SK-N-SH (cell line): ENCODE measurements at regions not wholly inside any gene's neighbourhood (a gene's known extent, or its start where the extent isn't known, plus 50 kb on each side); places are given as distances from the start of the nearest gene placed in this dataset.

Source experiments
- CTCF ChIP-seq: fragments of 200-600 bp; sonication (generic); IDR thresholded peaks from 2 replicates; pipeline ENCODE4 v1.6.1; 2017; ENCODE audit warnings: antibody characterized with exemption, mild to moderate bottlenecking, moderate library complexity
- EZH2phosphoT487 ChIP-seq: fragments of 200-600 bp; sonication (generic); IDR thresholded peaks from 2 replicates; pipeline ENCODE4 v1.6.1; 2017; ENCODE audit warnings: low read depth, mixed run types, mild to moderate bottlenecking, antibody characterized with exemption, moderate library complexity, borderline replicate concordance
- GATA2 ChIP-seq: sonication (generic); formaldehyde crosslinking; IDR thresholded peaks from 2 replicates; pipeline ENCODE4 v1.5.0; 2020; ENCODE audit warnings: mild to moderate bottlenecking, missing genetic modification reagents
- JUND ChIP-seq: IDR thresholded peaks from 2 replicates; pipeline ENCODE4 v1.4.0; 2012
- MXI1 ChIP-seq: IDR thresholded peaks from 2 replicates; pipeline ENCODE4 v1.6.1; 2012; ENCODE audit warnings: mild to moderate bottlenecking, low read depth, low read length, improper control_type of control experiment
- POLR2AphosphoS5 ChIP-seq: IDR thresholded peaks from 2 replicates; pipeline ENCODE4 v1.6.1; 2012; ENCODE audit warnings: low read depth, low read length
- RCOR1 ChIP-seq: fragments of 150-350 bp; IDR thresholded peaks from 2 replicates; pipeline ENCODE4 v1.6.1; 2017; ENCODE audit warnings: antibody characterized with exemption, low read length
- SIN3A ChIP-seq: IDR thresholded peaks from 2 replicates; pipeline ENCODE4 v1.6.1; 2012; ENCODE audit warnings: low read depth, mild to moderate bottlenecking, low read length, moderate library complexity, borderline replicate concordance
- TAF1 ChIP-seq: IDR thresholded peaks from 2 replicates; pipeline ENCODE4 v1.6.1; 2012; ENCODE audit warnings: low read depth, mild to moderate bottlenecking, low read length, moderate library complexity, borderline replicate concordance
- TCF12 ChIP-seq: IDR thresholded peaks from 2 replicates; pipeline ENCODE4 v1.4.0; 2012
- TEAD4 ChIP-seq: IDR thresholded peaks from 2 replicates; pipeline ENCODE4 v1.4.0; 2012; ENCODE audit warnings: mild to moderate bottlenecking, borderline replicate concordance; ENCODE audit not compliant: insufficient read depth
- TF ChIP-seq, protein P1 (sequence below): fragments of 150-350 bp; IDR thresholded peaks from 2 replicates; pipeline ENCODE4 v1.6.1; 2016; ENCODE audit warnings: mild to moderate bottlenecking, low read depth, low read length
- TF ChIP-seq, protein P2 (sequence below): fragments of 150-350 bp; IDR thresholded peaks from 2 replicates; pipeline ENCODE4 v1.6.1; 2017; ENCODE audit warnings: antibody characterized with exemption, low read length, low read depth, borderline replicate concordance

- TF ChIP-seq CTCF (no peak), POLR2AphosphoS5 (no peak), GATA2 (no peak), MXI1 (no peak), RCOR1 (no peak), TAF1 (no peak), TCF12 (no peak), JUND (no peak), TEAD4 (no peak), SIN3A (no peak), EZH2phosphoT487 (no peak)
- TF ChIP-seq, protein P1, sequence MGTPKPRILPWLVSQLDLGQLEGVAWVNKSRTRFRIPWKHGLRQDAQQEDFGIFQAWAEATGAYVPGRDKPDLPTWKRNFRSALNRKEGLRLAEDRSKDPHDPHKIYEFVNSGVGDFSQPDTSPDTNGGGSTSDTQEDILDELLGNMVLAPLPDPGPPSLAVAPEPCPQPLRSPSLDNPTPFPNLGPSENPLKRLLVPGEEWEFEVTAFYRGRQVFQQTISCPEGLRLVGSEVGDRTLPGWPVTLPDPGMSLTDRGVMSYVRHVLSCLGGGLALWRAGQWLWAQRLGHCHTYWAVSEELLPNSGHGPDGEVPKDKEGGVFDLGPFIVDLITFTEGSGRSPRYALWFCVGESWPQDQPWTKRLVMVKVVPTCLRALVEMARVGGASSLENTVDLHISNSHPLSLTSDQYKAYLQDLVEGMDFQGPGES = no peak
- TF ChIP-seq, protein P2, sequence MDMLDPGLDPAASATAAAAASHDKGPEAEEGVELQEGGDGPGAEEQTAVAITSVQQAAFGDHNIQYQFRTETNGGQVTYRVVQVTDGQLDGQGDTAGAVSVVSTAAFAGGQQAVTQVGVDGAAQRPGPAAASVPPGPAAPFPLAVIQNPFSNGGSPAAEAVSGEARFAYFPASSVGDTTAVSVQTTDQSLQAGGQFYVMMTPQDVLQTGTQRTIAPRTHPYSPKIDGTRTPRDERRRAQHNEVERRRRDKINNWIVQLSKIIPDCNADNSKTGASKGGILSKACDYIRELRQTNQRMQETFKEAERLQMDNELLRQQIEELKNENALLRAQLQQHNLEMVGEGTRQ = no peak
Observed at GRCh38 chr12:91316161-91316906, 133.7 kb upstream of the DCN start.
